HEK293T (cell line): ENCODE measurements at regions not wholly inside any gene's neighbourhood (a gene's known extent, or its start where the extent isn't known, plus 50 kb on each side); places are given as distances from the start of the nearest gene placed in this dataset.

Source experiments
- CTCF ChIA-PET: fragments of 350-600 bp; formaldehyde crosslinking; extraction: SDS; loops from one replicate; lab custom pipeline; 2021; ENCODE audit warnings: antibody characterized with exemption, inconsistent platforms; lab: Yijun Ruan, JAX
- POLR2A ChIA-PET: fragments of 350-600 bp; formaldehyde crosslinking; extraction: SDS; loops from one replicate; lab custom pipeline; 2020; ENCODE audit warnings: antibody characterized with exemption, inconsistent platforms; lab: Yijun Ruan, JAX
- DNase-seq: peaks from one replicate; pipeline ENCODE4 v3.0.0; 2012; ENCODE audit warnings: mixed read lengths; ENCODE audit errors: extremely low spot score
- ARNT ChIP-seq: fragments of 450-650 bp; IDR thresholded peaks from 2 replicates; pipeline ENCODE4 v1.6.1; 2017; ENCODE audit warnings: mild to moderate bottlenecking
- BHLHE40 ChIP-seq: fragments of 450-650 bp; IDR thresholded peaks from 2 replicates; pipeline ENCODE4 v1.6.1; 2016; ENCODE audit warnings: mild to moderate bottlenecking, moderate library complexity, borderline replicate concordance
- CTBP1 ChIP-seq: fragments of 450-650 bp; IDR thresholded peaks from 2 replicates; pipeline ENCODE4 v1.6.1; 2016; ENCODE audit warnings: borderline replicate concordance
- ELF4 ChIP-seq: fragments of 450-650 bp; IDR thresholded peaks from 2 replicates; pipeline ENCODE4 v1.6.1; 2017; ENCODE audit warnings: antibody characterized with exemption
- FOXA1 ChIP-seq: fragments of 450-650 bp; IDR thresholded peaks from 2 replicates; pipeline ENCODE4 v1.6.1; 2016; ENCODE audit warnings: mild to moderate bottlenecking
- FOXK2 ChIP-seq: fragments of 450-650 bp; IDR thresholded peaks from 2 replicates; pipeline ENCODE4 v1.6.1; 2016; ENCODE audit warnings: mild to moderate bottlenecking
- FOXM1 ChIP-seq: fragments of 450-650 bp; IDR thresholded peaks from 2 replicates; pipeline ENCODE4 v1.6.1; 2017; ENCODE audit warnings: mild to moderate bottlenecking, borderline replicate concordance
- HDGF ChIP-seq: fragments of 450-650 bp; IDR thresholded peaks from 2 replicates; pipeline ENCODE4 v1.6.1; 2017; ENCODE audit warnings: antibody characterized with exemption, borderline replicate concordance
- L3MBTL2 ChIP-seq: fragments of 450-650 bp; conservative IDR thresholded peaks from 2 replicates; pipeline ENCODE4 v1.6.1; 2016; ENCODE audit warnings: mild to moderate bottlenecking
- LEF1 ChIP-seq: fragments of 450-650 bp; IDR thresholded peaks from 2 replicates; pipeline ENCODE4 v1.6.1; 2017; ENCODE audit warnings: mild to moderate bottlenecking, borderline replicate concordance
- NFRKB ChIP-seq: fragments of 450-650 bp; IDR thresholded peaks from 2 replicates; pipeline ENCODE4 v1.6.1; 2016; ENCODE audit warnings: mild to moderate bottlenecking, moderate library complexity
- SP1 ChIP-seq: fragments of 450-650 bp; IDR thresholded peaks from 2 replicates; pipeline ENCODE4 v1.6.1; 2017
- SUZ12 ChIP-seq: fragments of 450-650 bp; IDR thresholded peaks from 2 replicates; pipeline ENCODE4 v1.6.1; 2016; ENCODE audit warnings: mild to moderate bottlenecking
- TARDBP ChIP-seq: fragments of 450-650 bp; IDR thresholded peaks from 2 replicates; pipeline ENCODE4 v1.6.1; 2016
- ZNF384 ChIP-seq: fragments of 450-650 bp; IDR thresholded peaks from 2 replicates; pipeline ENCODE4 v1.6.1; 2016
- TF ChIP-seq, protein P1 (sequence below): fragments of 450-650 bp; IDR thresholded peaks from 2 replicates; pipeline ENCODE4 v1.6.1; 2016

DNA sequence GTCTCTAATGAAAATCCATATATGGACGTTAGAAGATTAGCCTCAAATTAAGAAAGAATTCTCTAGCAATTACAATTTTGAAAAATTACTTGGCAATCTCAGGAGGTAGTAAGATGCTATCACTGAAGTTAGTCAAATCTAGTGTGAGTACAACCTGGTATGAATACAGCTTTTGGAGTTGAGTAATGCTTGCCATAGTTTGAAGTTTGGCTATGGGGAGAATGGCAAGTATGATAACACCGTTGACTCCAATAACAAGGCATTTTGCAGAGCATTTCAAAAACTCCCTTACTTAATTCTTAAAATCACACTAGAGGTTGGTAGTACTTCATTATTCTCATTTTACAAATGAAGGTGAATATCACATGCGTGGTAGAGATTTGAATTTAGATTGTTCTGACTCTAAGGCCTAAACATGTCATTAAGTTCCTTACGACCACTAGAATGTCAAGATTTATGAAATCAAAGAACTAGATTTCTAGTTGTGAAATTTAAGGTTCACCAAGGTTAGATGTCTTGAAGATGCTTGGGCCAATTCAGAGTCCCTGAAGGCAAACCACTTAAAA, 355.4 kb downstream of the ETS1 start:
- ChIA-PET CTCF (no interaction called here), POLR2A (no interaction called here)
- TF ChIP-seq ZNF384 (no peak), ARNT (no peak), FOXM1 (no peak), ELF4 (no peak), HDGF (no peak), TARDBP (no peak), CTBP1 (no peak)
- TF ChIP-seq, protein P1, sequence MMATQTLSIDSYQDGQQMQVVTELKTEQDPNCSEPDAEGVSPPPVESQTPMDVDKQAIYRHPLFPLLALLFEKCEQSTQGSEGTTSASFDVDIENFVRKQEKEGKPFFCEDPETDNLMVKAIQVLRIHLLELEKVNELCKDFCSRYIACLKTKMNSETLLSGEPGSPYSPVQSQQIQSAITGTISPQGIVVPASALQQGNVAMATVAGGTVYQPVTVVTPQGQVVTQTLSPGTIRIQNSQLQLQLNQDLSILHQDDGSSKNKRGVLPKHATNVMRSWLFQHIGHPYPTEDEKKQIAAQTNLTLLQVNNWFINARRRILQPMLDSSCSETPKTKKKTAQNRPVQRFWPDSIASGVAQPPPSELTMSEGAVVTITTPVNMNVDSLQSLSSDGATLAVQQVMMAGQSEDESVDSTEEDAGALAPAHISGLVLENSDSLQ: no peak
- no peak for DNase-seq

DNA sequence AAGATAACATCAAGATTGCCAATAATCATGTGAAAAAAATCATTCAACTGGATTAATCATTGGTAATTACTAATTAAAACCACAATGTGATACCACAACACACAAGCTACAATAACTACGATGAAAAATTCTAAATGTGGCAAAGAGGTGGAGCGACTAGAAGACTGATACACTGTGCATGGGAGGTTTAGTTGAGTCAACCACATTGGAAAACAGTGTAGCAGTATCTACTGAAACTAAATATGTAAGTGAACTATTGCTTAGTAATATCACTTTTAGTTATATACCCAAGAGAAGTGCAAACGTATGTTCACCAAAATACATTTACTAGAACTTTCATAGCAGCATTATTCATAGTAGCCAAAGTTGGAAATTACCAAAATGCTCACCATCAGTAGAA, 359.9 kb downstream of the ETS1 start:
- no peak for DNase-seq
- POLR2A ChIA-PET: no interaction called here
- TF ChIP-seq ZNF384: no peak
- TF ChIP-seq FOXM1: no peak
- no peak for TF ChIP-seq L3MBTL2
- TF ChIP-seq BHLHE40: no peak
- CTCF ChIA-PET: no interaction called here

DNA sequence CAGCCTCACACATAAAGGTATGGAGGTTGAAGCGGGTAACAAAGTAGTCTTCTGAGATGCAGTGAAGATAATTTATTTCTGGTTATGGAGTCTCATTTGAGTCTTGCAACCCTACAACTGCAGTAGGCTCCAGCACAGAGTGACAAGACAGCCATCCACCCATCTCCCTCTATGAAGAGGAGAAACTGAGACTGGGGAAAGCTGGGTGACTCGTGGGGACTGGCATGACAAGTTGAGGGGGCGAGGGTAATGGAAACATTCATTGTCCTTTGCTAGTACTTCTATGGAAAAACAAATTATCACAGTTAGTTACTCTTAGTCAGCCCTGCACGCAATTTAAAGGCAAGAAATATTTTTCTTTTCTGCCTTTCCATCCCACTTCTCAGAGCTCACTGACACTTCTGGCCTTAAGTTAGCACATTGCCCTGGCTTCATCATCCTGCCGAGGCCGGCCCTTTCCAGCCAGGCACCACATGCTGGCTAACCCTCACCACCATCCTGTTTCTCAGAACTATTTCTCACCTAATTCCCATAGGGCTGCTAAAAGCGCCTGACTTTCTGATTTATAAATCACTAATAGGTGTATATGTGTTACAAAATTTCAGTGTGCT, 361.1 kb downstream of the ETS1 start:
- ChIA-PET CTCF (no interaction called here), POLR2A (no interaction called here)
- no peak for DNase-seq
- no peak for TF ChIP-seq ARNT
- no peak for TF ChIP-seq SP1
- no peak for TF ChIP-seq LEF1
- TF ChIP-seq ZNF384: no peak
- TF ChIP-seq CTBP1: no peak
- no peak for TF ChIP-seq FOXK2
- no peak for TF ChIP-seq FOXA1
- no peak for TF ChIP-seq ELF4
- TF ChIP-seq NFRKB: no peak
- TF ChIP-seq TARDBP: no peak
- TF ChIP-seq FOXM1: no peak
- TF ChIP-seq, protein P1: no peak
- TF ChIP-seq SUZ12: no peak
- no peak for TF ChIP-seq L3MBTL2
- no peak for TF ChIP-seq HDGF
- no peak for TF ChIP-seq BHLHE40

DNA sequence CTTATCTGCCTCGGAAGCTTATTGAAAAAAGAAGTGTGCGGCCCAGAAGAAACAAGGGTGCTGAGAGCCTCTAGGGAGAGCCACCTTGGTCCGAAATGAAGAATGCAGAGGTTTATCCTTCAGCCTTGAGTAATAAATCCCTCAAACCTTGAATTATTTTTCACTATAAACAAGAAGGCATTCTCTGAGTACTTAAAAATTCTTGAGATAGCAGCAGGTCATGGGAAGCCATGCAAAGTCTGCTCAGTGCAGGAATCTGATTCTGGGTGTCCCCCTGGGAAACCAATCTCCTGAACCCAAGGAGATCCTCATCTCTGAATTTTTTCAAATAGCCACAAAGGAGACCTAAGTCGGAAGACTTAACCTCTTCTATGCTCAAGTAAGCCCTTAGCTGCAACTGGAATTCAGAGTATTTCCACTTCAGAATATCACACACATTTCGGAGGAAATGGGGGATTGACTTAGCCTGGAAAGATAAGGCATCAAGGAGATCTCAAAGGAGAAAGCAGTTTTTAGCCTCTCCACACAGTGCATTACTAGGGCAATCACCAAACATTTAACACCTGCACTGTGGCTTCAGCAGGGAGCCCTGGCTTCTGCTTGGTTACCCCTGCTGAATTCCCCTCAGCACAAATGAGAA, 365.0 kb downstream of the ETS1 start:
- DNase-seq: no peak
- CTCF ChIA-PET: interaction anchor here (0.9 kb wide), 1 partner anchor 10 kb away, joined by 3 read pairs; no protein-coding TSS in a partner anchor
- no peak for TF ChIP-seq NFRKB
- no peak for TF ChIP-seq LEF1
- TF ChIP-seq FOXM1: no peak
- TF ChIP-seq SUZ12: no peak
- no peak for TF ChIP-seq FOXA1
- POLR2A ChIA-PET: no interaction called here

DNA sequence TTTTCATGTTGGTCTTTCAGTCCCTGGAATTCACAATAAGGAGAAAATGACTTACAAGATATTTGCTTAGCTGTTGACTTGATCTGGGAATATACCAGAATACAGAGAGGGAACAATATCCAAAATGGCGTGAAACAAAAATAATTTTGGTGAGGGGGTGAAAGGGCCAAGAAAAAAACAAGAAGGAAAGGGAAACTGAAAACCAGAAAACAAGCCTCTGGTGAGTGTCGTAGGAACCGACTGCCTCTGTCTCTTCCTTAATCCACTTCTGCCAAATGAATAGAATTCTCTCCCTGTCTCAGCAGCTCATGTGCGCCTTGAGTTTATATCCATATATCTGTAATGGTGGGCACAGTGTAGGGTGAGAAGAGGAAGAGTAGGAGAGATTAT, 367.6 kb downstream of the ETS1 start:
- no peak for TF ChIP-seq FOXM1
- no peak for TF ChIP-seq BHLHE40
- TF ChIP-seq, protein P1: no peak
- no peak for TF ChIP-seq ZNF384
- DNase-seq: no peak
- CTCF ChIA-PET: no interaction called here
- POLR2A ChIA-PET: no interaction called here

DNA sequence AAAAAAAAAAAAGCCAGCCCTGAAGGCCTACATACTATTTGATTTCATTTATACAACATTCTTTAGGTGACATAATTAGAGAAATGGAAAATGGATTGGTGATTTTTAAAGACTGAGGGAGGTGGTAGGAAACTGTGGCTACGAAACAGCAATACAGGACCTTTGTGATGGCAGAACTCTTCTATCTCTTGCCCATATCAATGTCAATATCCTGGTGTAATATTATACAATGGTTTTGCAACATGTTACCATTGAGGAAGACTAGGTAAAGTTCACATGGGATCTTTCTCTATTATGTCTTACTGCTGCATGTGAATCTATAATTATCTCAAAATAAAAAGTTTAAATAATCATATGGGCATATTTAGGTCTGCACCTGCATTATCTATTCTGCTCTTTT, 371.2 kb downstream of the ETS1 start:
- no peak for DNase-seq
- TF ChIP-seq CTBP1 (no peak), NFRKB (no peak), ARNT (no peak), SUZ12 (no peak), ZNF384 (no peak), BHLHE40 (no peak), FOXA1 (no peak), LEF1 (no peak), SP1 (no peak), HDGF (no peak), L3MBTL2 (no peak), FOXM1 (no peak)
- TF ChIP-seq, protein P1: no peak
- POLR2A ChIA-PET: no interaction called here
- CTCF ChIA-PET: no interaction called here
